Endothelial cell of umbilical vein (primary cell): ENCODE measurements at regions not wholly inside any gene's neighbourhood (a gene's known extent, or its start where the extent isn't known, plus 50 kb on each side); places are given as distances from the start of the nearest gene placed in this dataset.

Source experiments
- BruUV-seq: library from RNA; stranded (reverse); fragments of 400-500 nt; replicated peaks from 2 replicates; lab custom pipeline; 2021; lab: Mats Ljungman, UMichigan
- CTCF ChIA-PET: fragments of 300-600, 350-600 bp; sonication (Branson Sonifier 250); formaldehyde crosslinking; loops from one replicate; lab custom pipeline; 2021; ENCODE audit warnings: antibody characterized with exemption, inconsistent platforms; lab: Charles Lee
- POLR2A ChIA-PET: fragments of 300-600, 350-600 bp; sonication (Branson Sonifier 250); formaldehyde crosslinking; loops from one replicate; lab custom pipeline; 2021; ENCODE audit warnings: antibody characterized with exemption, inconsistent platforms; lab: Charles Lee
- DNase-seq: peaks from one replicate; pipeline ENCODE4 v3.0.0-alpha.2; 2011; ENCODE audit warnings: low read depth, low spot score
- FAIRE-seq: peaks from 2 replicates; lab custom pipeline; 2011; peaks lifted over from hg19 to GRCh38; lab: Jason Lieb, UNC
- H2AFZ ChIP-seq: 2 replicates; pipeline ENCODE4 v1.6.0; 2012; ENCODE audit warnings: low read depth, low read length, control low read depth, inconsistent platforms
- H3K27ac ChIP-seq: 2 replicates; pipeline ENCODE4 v1.5.1; 2011; ENCODE audit warnings: low read depth, mild to moderate bottlenecking, control low read depth, low read length, moderate library complexity; ENCODE audit not compliant: insufficient read depth
- H3K27me3 ChIP-seq, 2 experiments: 2 replicates each; pipeline versions ENCODE4 v1.6.0 to v1.6.1; 2011; ENCODE audit warnings: low read length in 2 of 2, mixed read lengths in 1 of 2; ENCODE audit not compliant: control insufficient read depth in 2 of 2, insufficient read depth in 2 of 2
- H3K36me3 ChIP-seq, 2 experiments: 2 replicates in 1 of 2; 3 replicates in 1 of 2; pipeline ENCODE4 v1.5.1; 2011; ENCODE audit warnings: low read length in 2 of 2, mild to moderate bottlenecking in 1 of 2, moderate library complexity in 1 of 2; ENCODE audit not compliant: control insufficient read depth in 2 of 2, insufficient read depth in 2 of 2; ENCODE audit errors: extremely low read depth in 1 of 2
- H3K4me1 ChIP-seq: 3 replicates; pipeline ENCODE4 v1.5.1; 2011; ENCODE audit warnings: mild to moderate bottlenecking, low read length; ENCODE audit not compliant: control insufficient read depth, insufficient read depth; ENCODE audit errors: extremely low read depth
- H3K4me2 ChIP-seq: 2 replicates; pipeline ENCODE4 v1.6.1; 2011; ENCODE audit warnings: low read length, control low read depth, mixed read lengths; ENCODE audit not compliant: insufficient read depth
- H3K4me3 ChIP-seq, 3 experiments: fragments of 200-600 bp in 1 of 3; sonication (generic), shearing (Covaris generic) in 1 of 3; replicated peaks in 1 of 3; 2 replicates each; pipeline ENCODE4 v1.5.1; 2011 to 2016; ENCODE audit warnings: control low read depth in 3 of 3, low read length in 3 of 3, mild to moderate bottlenecking in 2 of 3, inconsistent platforms in 1 of 3, low read depth in 1 of 3, moderate library complexity in 1 of 3; ENCODE audit not compliant: insufficient read depth in 1 of 3
- H3K79me2 ChIP-seq: 2 replicates; pipeline ENCODE4 v1.6.0; 2012; ENCODE audit warnings: low read length, inconsistent platforms; ENCODE audit not compliant: control insufficient read depth, insufficient read depth
- H3K9ac ChIP-seq: replicated peaks from 2 replicates; pipeline ENCODE3; 2011; ENCODE audit warnings: low read length, control low read depth; ENCODE audit not compliant: insufficient read depth; ENCODE audit errors: extremely low read depth
- H3K9me1 ChIP-seq: replicated peaks from 3 replicates; pipeline ENCODE4 v1.6.0; 2011; ENCODE audit warnings: mild to moderate bottlenecking, low read length; ENCODE audit not compliant: control insufficient read depth, insufficient read depth; ENCODE audit errors: extremely low read depth
- H3K9me3 ChIP-seq: replicated peaks from 2 replicates; pipeline ENCODE4 v1.5.1; 2012; ENCODE audit warnings: low read length, inconsistent platforms; ENCODE audit not compliant: control insufficient read depth, insufficient read depth
- H4K20me1 ChIP-seq: replicated peaks from 2 replicates; pipeline ENCODE3; 2011; ENCODE audit warnings: mild to moderate bottlenecking, low read length; ENCODE audit not compliant: control insufficient read depth, insufficient read depth; ENCODE audit errors: extremely low read depth
- EZH2 ChIP-seq: IDR thresholded peaks from 2 replicates; pipeline ENCODE4 v1.6.1; 2012; ENCODE audit warnings: borderline replicate concordance, low read depth, mild to moderate bottlenecking, moderate library complexity, low read length, inconsistent platforms; ENCODE audit not compliant: severe bottlenecking
- FOS ChIP-seq: IDR thresholded peaks from 2 replicates; pipeline ENCODE4 v1.6.1; 2011; ENCODE audit warnings: mild to moderate bottlenecking, low read length, moderate library complexity, borderline replicate concordance; ENCODE audit not compliant: insufficient read depth
- GATA2 ChIP-seq: IDR thresholded peaks from 2 replicates; pipeline ENCODE4 v1.7.0; 2011; ENCODE audit warnings: low read depth, mild to moderate bottlenecking, moderate library complexity, mixed read lengths, low read length; ENCODE audit not compliant: insufficient read length, insufficient read depth
- JUN ChIP-seq: IDR thresholded peaks from 2 replicates; pipeline ENCODE4 v1.6.1; 2011; ENCODE audit warnings: borderline replicate concordance, low read depth; ENCODE audit not compliant: insufficient read length, insufficient read depth
- MYC ChIP-seq: IDR thresholded peaks from one replicate; pipeline ENCODE4 v1.6.1; 2011; ENCODE audit warnings: mild to moderate bottlenecking, low read depth, low read length
- POLR2A ChIP-seq: IDR thresholded peaks from 2 replicates; pipeline ENCODE4 v1.6.1; 2012; ENCODE audit warnings: low read depth, mild to moderate bottlenecking, control low read depth, low read length
- POLR2AphosphoS5 ChIP-seq: IDR thresholded peaks from 2 replicates; pipeline ENCODE4 v1.6.1; 2012; ENCODE audit warnings: low read depth, mild to moderate bottlenecking, control low read depth, low read length, moderate library complexity; ENCODE audit not compliant: insufficient read depth
- dilution Hi-C: fragments of 300-500 bp; cut with MboI; formaldehyde crosslinking; loops from one replicate; pipeline ENCODE4 v1.15.0; 2019; ENCODE audit warnings: low sequenced_read_pairs; ENCODE audit not compliant: extremely low pct_ligation_motif_present
- intact Hi-C: fragments of 100-400 bp; cut with micrococcal nuclease; formaldehyde crosslinking; loops from one replicate; pipeline ENCODE4 v1.10.0; 2022
- TF ChIP-seq, protein P1 (sequence below), 2 donors: IDR thresholded peaks; 1 replicate in 1 of 2; 2 replicates in 1 of 2; pipeline ENCODE4 v1.5.1; 2011; ENCODE audit warnings: low read length in 2 of 2, mild to moderate bottlenecking in 2 of 2, moderate library complexity in 2 of 2, control low read depth in 1 of 2, inconsistent platforms in 1 of 2, low read depth in 1 of 2; ENCODE audit not compliant: insufficient read depth in 1 of 2; ENCODE audit errors: extremely low read depth in 1 of 2
- TF ChIP-seq, protein P2 (sequence below): IDR thresholded peaks from 2 replicates; pipeline ENCODE4 v1.6.1; 2011; ENCODE audit not compliant: insufficient read depth, insufficient read length

DNA sequence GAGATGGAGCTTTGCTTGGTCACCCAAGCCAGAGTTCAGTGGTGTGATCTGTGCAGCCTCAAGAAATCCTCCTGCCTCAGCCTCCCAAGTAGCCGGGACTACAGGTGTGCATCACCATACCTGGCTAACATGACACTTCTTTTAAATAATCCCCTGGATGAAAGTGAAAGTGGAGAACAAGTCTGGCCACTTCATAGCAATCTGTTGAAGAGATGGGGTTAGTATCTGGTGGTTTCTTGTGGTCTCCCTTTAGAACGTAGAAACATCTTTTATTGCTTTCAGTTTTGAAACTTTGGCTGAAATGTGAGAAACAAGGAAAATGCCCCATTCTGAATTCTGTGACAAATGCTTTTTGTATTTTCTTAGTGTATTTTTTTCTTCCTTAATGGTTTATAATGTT is 452.5 kb upstream of the RIOK2 start:
- no peak overlapping the region for H3K9ac ChIP-seq
- no peak overlapping the region for H2AFZ ChIP-seq
- TF ChIP-seq MYC (no peak), JUN (no peak), POLR2A (no peak), EZH2 (no peak), FOS (no peak), GATA2 (no peak), POLR2AphosphoS5 (no peak)
- TF ChIP-seq, protein P1, sequence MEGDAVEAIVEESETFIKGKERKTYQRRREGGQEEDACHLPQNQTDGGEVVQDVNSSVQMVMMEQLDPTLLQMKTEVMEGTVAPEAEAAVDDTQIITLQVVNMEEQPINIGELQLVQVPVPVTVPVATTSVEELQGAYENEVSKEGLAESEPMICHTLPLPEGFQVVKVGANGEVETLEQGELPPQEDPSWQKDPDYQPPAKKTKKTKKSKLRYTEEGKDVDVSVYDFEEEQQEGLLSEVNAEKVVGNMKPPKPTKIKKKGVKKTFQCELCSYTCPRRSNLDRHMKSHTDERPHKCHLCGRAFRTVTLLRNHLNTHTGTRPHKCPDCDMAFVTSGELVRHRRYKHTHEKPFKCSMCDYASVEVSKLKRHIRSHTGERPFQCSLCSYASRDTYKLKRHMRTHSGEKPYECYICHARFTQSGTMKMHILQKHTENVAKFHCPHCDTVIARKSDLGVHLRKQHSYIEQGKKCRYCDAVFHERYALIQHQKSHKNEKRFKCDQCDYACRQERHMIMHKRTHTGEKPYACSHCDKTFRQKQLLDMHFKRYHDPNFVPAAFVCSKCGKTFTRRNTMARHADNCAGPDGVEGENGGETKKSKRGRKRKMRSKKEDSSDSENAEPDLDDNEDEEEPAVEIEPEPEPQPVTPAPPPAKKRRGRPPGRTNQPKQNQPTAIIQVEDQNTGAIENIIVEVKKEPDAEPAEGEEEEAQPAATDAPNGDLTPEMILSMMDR (IDR thresholded peaks at IDR 0.05; ENCODE audit: extremely low read depth in 1 of 2, insufficient read depth in 1 of 2, low read depth in 1 of 2, low read length in 2 of 2), result no peak
- TF ChIP-seq, protein P2, sequence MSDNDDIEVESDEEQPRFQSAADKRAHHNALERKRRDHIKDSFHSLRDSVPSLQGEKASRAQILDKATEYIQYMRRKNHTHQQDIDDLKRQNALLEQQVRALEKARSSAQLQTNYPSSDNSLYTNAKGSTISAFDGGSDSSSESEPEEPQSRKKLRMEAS, result no peak
- no peaks in the 10 kb centered on the region for H3K36me3 ChIP-seq
- H3K9me3 ChIP-seq, result no peaks in the 10 kb centered on the region
- ChIA-PET POLR2A (no interaction called here), CTCF (no interaction called here)
- no peaks in the 10 kb centered on the region for H4K20me1 ChIP-seq
- H3K4me2 ChIP-seq, result no peak overlapping the region
- dilution Hi-C loops, result no loop called here
- H3K27me3 ChIP-seq, result no peaks in the 10 kb centered on the region
- no peak for DNase-seq
- no peak for FAIRE-seq
- H3K79me2 ChIP-seq, result no peaks in the 10 kb centered on the region
- BruUV-seq, result no TSS peak
- intact Hi-C loops, result no loop called here
- H3K9me1 ChIP-seq, result no peaks in the 10 kb centered on the region
- no peaks in the 10 kb centered on the region for H3K4me1 ChIP-seq
- no peak overlapping the region for H3K4me3 ChIP-seq
- no peak overlapping the region for H3K27ac ChIP-seq
